AG04449 (cell line): ENCODE measurements at regions not wholly inside any gene's neighbourhood (a gene's known extent, or its start where the extent isn't known, plus 50 kb on each side); places are given as distances from the start of the nearest gene placed in this dataset.
A peak's percentile ranks its signal among the peaks of the same experiment; 100 is the strongest.

Experiments used
- CTCF ChIA-PET: fragments of 350-600 bp; formaldehyde crosslinking; extraction: SDS; loops from one replicate; lab custom pipeline; 2021; ENCODE audit warnings: antibody characterized with exemption; lab: Yijun Ruan, JAX
- POLR2A ChIA-PET: fragments of 400-600, 350-600 bp; formaldehyde crosslinking; extraction: SDS; loops from one replicate; lab custom pipeline; 2020; ENCODE audit warnings: antibody characterized with exemption, inconsistent platforms; lab: Yijun Ruan, JAX
- DNase-seq: peaks from one replicate; pipeline ENCODE4 v3.0.0-alpha.2; 2010; ENCODE audit warnings: low read depth, low spot score
- H3K4me3 ChIP-seq: 2 replicates; pipeline ENCODE4 v1.5.1; 2011; ENCODE audit warnings: low read depth, mild to moderate bottlenecking, control low read depth, low read length
- CTCF ChIP-seq: IDR thresholded peaks from one replicate; pipeline ENCODE4 v1.5.1; 2011; ENCODE audit warnings: mild to moderate bottlenecking, moderate library complexity, low read length, control low read depth, inconsistent platforms; ENCODE audit not compliant: insufficient read depth; ENCODE audit errors: missing control alignments

GRCh38 chr9:111186021-111186530 is 143.9 kb downstream of the OR2K2 start:
- no peak for TF ChIP-seq CTCF
- H3K4me3 ChIP-seq = no peak overlapping the region
- DNase-seq = no peak
- ChIA-PET POLR2A (no interaction called here), CTCF (no interaction called here)

GRCh38 chr9:111180811-111181210 is 142.5 kb upstream of the LPAR1 start:
- ChIA-PET CTCF (no interaction called here), POLR2A (no interaction called here)
- H3K4me3 ChIP-seq = no peak overlapping the region
- TF ChIP-seq CTCF = no peak
- DNase-seq = no peak

- ChIA-PET POLR2A (no interaction called here), CTCF (interaction anchor here (1.1 kb wide), 1 partner anchor 9 kb away, joined by 4 read pairs; no protein-coding TSS in a partner anchor)
- no peak overlapping the region for H3K4me3 ChIP-seq
- no peak for TF ChIP-seq CTCF
- DNase-seq = no peak
Observed at GRCh38 chr9:111179577-111179976, 141.3 kb upstream of the LPAR1 start.

GRCh38 chr9:111178331-111179055 is 140.2 kb upstream of the LPAR1 start:
- DNase-seq = peak; percentile 83
- TF ChIP-seq CTCF = no peak
- POLR2A ChIA-PET = interaction anchor here (0.8 kb wide), 1 partner anchor 17 kb away, joined by 3 read pairs; no protein-coding TSS in a partner anchor
- CTCF ChIA-PET = interaction anchor here (1.1 kb wide), 1 partner anchor 10 kb away, joined by 4 read pairs; no protein-coding TSS in a partner anchor
- H3K4me3 ChIP-seq = peak overlapping the region; percentile 15; the same call in 1 of the 2 replicates

GRCh38 chr9:111176511-111176910 is 138.2 kb upstream of the LPAR1 start:
- DNase-seq = no peak
- no peak for TF ChIP-seq CTCF
- POLR2A ChIA-PET = no interaction called here
- H3K4me3 ChIP-seq = no peak overlapping the region
- CTCF ChIA-PET = no interaction called here

GRCh38 chr9:111175350-111175749 is 137.1 kb upstream of the LPAR1 start:
- CTCF ChIA-PET = no interaction called here
- TF ChIP-seq CTCF = no peak
- POLR2A ChIA-PET = no interaction called here
- H3K4me3 ChIP-seq = no peak overlapping the region
- DNase-seq = no peak
